HAP-1 (cell line): ENCODE measurements at regions not wholly inside any gene's neighbourhood (a gene's known extent, or its start where the extent isn't known, plus 50 kb on each side); places are given as distances from the start of the nearest gene placed in this dataset.
"Not testable (repeated sequence)": the region's sequence is repeated elsewhere in the genome, so short reads cannot be mapped to it uniquely, and the experiment has no call there.

ENCODE experiments used
- DNase-seq, 2 experiments: peaks; one replicate each; pipeline ENCODE4 v3.0.0-alpha.2; 2016 to 2020; ENCODE audit warnings: low spot score in 2 of 2
- H3K27me3 ChIP-seq: fragments of 250-450 bp; sonication (Bioruptor Pico); 2 replicates; pipeline ENCODE4 v1.5.1; 2020; ENCODE audit warnings: low read depth, mild to moderate bottlenecking, moderate library complexity
- H3K36me3 ChIP-seq: fragments of 250-450 bp; sonication (Bioruptor Pico); replicated peaks from 2 replicates; pipeline ENCODE4 v1.5.1; 2020; ENCODE audit warnings: mild to moderate bottlenecking
- H3K4me1 ChIP-seq: fragments of 250-450 bp; sonication (Bioruptor Pico); 2 replicates; pipeline ENCODE4 v1.5.1; 2020; ENCODE audit warnings: mild to moderate bottlenecking
- H3K4me3 ChIP-seq: fragments of 250-450 bp; sonication (Bioruptor Pico); 2 replicates; pipeline ENCODE4 v1.5.1; 2020; ENCODE audit warnings: mild to moderate bottlenecking, moderate library complexity
- H3K9me3 ChIP-seq: fragments of 250-450 bp; sonication (Bioruptor Pico); 2 replicates; pipeline ENCODE4 v1.5.1; 2020; ENCODE audit warnings: mild to moderate bottlenecking, moderate library complexity
- in situ Hi-C: fragments of 300-500 bp; cut with MboI; formaldehyde crosslinking; loops from 3 replicates; pipeline ENCODE4 v1.14.3; 2020; ENCODE audit warnings: low sequenced_read_pairs, inconsistent platforms, mixed read lengths

GRCh38 chr11:86177302-86177701 lies 67.3 kb upstream of the EED start:
- no peak overlapping the region for H3K4me3 ChIP-seq
- no peak for DNase-seq
- H3K4me1 ChIP-seq: peaks cover 3% of the 10 kb centered on the region; the same call in 1 of the 2 replicates
- H3K27me3 ChIP-seq: 0 out of 2 replicates have a peak, but pooled peaks cover under 1% of the 10 kb centered on the region
- H3K36me3 ChIP-seq: no peaks in the 10 kb centered on the region
- no peaks in the 10 kb centered on the region; the same call in 1 of the 2 replicates for H3K9me3 ChIP-seq
- in situ Hi-C loops: no loop called here

DNA sequence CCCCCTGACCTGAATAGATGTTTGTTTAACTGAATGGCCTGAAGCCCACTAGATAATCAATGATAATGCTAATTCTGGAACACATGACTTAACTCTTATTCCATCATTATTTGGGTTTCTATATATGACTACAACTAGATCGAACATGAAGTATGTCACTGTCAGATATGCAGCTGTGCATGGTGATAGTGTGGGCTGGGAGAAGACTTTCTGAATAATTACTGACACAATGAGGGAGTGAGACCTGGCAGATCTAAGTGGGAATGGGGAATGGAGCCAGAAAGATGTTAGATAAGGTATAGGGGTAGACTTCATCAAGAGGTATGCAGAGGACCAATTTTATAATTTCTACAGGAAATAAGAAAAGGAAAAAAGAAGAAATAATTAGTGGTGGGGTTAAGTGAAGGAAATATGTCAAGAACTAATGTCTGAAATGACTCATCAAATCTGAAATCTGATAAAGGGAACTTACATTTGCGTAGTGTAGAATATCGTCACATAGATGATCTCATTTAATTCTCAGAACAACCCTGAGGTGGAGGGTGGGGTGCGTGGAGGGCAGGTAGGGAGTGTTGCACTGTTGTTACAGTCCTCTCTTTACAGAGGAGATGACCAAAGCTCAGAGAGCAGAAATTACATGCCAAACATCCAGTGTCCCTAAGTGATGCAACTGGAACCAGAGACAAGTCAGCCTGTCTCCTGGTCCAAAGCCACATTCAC lies 68.2 kb upstream of the EED start:
- Histone ChIP-seq H3K4me3 (no peak overlapping the region), H3K27me3 (no peaks in the 10 kb centered on the region), H3K36me3 (no peaks in the 10 kb centered on the region), H3K9me3 (no peaks in the 10 kb centered on the region; the same call in 1 of the 2 replicates), H3K4me1 (peaks cover 3% of the 10 kb centered on the region; the same call in 1 of the 2 replicates)
- DNase-seq: no peak
- in situ Hi-C loops: no loop called here

GRCh38 chr11:86175626-86176025 lies 68.9 kb upstream of the EED start:
- in situ Hi-C loops: no loop called here
- Histone ChIP-seq H3K36me3 (no peaks in the 10 kb centered on the region), H3K4me3 (no peak overlapping the region), H3K9me3 (no peaks in the 10 kb centered on the region; the same call in 1 of the 2 replicates), H3K27me3 (no peaks in the 10 kb centered on the region), H3K4me1 (peaks cover 3% of the 10 kb centered on the region; the same call in 1 of the 2 replicates)
- no peak for DNase-seq

DNA sequence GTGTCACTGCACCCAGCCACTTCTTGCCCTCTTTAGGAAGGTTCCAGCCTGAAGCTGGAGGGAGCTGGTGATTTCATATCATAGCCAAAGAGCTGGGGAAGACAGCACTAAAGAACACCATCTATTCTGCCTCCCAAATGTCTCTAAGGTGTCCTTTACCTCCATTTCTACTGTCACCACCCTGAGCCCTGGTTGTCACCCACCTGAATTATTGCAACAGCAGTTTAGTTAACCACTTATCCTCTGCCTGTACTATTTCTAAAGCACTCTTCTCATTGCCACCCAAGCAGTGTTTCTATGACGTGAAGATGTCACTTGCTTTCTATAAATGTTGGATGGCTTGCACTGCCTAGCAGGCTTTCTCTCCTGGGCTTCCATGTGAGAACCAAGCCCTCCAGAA lies 69.4 kb upstream of the EED start:
- in situ Hi-C loops: no loop called here
- no peaks in the 10 kb centered on the region for H3K36me3 ChIP-seq
- DNase-seq: no peak
- H3K4me1 ChIP-seq: peaks cover 3% of the 10 kb centered on the region; the same call in 1 of the 2 replicates
- no peaks in the 10 kb centered on the region for H3K27me3 ChIP-seq
- H3K9me3 ChIP-seq: no peaks in the 10 kb centered on the region
- H3K4me3 ChIP-seq: no peak overlapping the region

DNA sequence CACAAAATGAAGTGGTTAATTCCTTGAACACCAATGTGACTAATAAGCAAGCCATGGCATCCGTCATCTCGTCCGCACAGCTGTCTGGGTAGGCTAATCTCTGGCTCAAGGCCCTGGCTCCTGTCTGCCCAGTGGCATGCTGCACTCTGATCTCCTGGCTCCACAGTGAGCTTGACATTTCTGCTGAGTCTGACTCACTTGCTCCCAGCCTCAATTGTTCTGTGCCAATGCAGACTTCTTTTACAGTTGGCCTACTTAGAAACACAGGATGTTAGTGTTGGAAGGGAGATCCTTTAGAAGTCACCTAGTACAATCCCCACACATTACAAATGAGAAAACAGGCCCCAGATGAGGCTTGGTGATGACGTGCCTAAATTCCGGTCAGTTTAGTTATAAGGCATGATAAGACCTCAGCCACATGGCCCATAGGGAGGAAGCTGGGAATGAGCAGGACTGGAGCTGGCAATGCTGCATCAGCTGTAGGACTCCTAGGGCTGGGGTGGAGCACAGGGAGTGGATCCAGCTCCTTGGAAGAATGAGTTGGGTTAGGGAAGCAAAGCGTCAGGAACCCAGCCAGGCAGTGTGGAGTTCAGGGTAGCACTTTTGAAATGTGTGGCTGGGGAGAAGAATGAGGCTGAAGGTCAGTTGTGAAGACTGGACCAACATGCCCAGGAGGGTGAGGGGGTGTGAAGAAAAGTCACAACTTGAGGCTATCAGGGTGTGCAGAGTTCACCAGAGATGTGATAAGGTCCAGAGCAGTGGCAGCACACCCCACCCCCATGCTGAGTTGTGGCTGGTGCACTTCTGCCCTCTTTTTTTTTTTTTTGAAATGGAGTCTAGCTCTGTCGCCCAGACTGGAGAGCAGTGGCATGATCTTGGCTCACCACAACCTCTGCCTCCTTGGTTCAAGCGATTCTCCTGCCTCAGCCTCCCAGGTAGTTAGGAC lies 70.2 kb upstream of the EED start:
- no peak for DNase-seq

GRCh38 chr11:86172894-86173293 lies 71.7 kb upstream of the EED start:
- Histone ChIP-seq H3K4me3 (no peak overlapping the region), H3K27me3 (no peaks in the 10 kb centered on the region), H3K9me3 (no peaks in the 10 kb centered on the region), H3K36me3 (no peaks in the 10 kb centered on the region), H3K4me1 (peaks cover 3% of the 10 kb centered on the region; the same call in 1 of the 2 replicates)
- in situ Hi-C loops: no loop called here
- DNase-seq: no peak

More for the DNA sequence above, 70.2 kb upstream of the EED start:
- Histone ChIP-seq H3K4me3 (no peak overlapping the region), H3K27me3 (no peaks in the 10 kb centered on the region), H3K4me1 (peaks cover 3% of the 10 kb centered on the region; the same call in 1 of the 2 replicates), H3K9me3 (no peaks in the 10 kb centered on the region), H3K36me3 (no peaks in the 10 kb centered on the region)
- in situ Hi-C loops: no loop called here

- in situ Hi-C loops: no loop called here
- Histone ChIP-seq H3K4me3 (no peak overlapping the region), H3K27me3 (no peaks in the 10 kb centered on the region), H3K9me3 (no peaks in the 10 kb centered on the region), H3K36me3 (no peaks in the 10 kb centered on the region), H3K4me1 (peaks cover 3% of the 10 kb centered on the region; the same call in 1 of the 2 replicates)
- no peak for DNase-seq
These were observed 72.9 kb upstream of the EED start for GRCh38 chr11:86171627-86172026.

GRCh38 chr11:86167499-86168164 lies 76.9 kb upstream of the EED start:
- in situ Hi-C loops: no loop called here
- H3K36me3 ChIP-seq: no peaks in the 10 kb centered on the region
- H3K4me1 ChIP-seq: peaks cover 1% of the 10 kb centered on the region; the same call in 1 of the 2 replicates
- no peaks in the 10 kb centered on the region for H3K27me3 ChIP-seq
- 0 out of 2 replicates have a peak, but pooled peaks cover 2% of the 10 kb centered on the region for H3K9me3 ChIP-seq
- DNase-seq: no peak
- H3K4me3 ChIP-seq: no peak overlapping the region

- H3K27me3 ChIP-seq, H3K36me3 ChIP-seq, H3K4me3 ChIP-seq, H3K4me1 ChIP-seq, in situ Hi-C loops, H3K9me3 ChIP-seq, DNase-seq: not testable (repeated sequence)
These were observed 78.3 kb upstream of the EED start for GRCh38 chr11:86166287-86166686.

- DNase-seq: no peak
- in situ Hi-C loops: no loop called here
- Histone ChIP-seq H3K27me3 (no peaks in the 10 kb centered on the region), H3K36me3 (no peaks in the 10 kb centered on the region), H3K4me3 (no peak overlapping the region), H3K9me3 (0 out of 2 replicates have a peak, but pooled peaks cover 2% of the 10 kb centered on the region), H3K4me1 (no peaks in the 10 kb centered on the region)
These were observed 80.4 kb upstream of the EED start for GRCh38 chr11:86164106-86164505.

DNA sequence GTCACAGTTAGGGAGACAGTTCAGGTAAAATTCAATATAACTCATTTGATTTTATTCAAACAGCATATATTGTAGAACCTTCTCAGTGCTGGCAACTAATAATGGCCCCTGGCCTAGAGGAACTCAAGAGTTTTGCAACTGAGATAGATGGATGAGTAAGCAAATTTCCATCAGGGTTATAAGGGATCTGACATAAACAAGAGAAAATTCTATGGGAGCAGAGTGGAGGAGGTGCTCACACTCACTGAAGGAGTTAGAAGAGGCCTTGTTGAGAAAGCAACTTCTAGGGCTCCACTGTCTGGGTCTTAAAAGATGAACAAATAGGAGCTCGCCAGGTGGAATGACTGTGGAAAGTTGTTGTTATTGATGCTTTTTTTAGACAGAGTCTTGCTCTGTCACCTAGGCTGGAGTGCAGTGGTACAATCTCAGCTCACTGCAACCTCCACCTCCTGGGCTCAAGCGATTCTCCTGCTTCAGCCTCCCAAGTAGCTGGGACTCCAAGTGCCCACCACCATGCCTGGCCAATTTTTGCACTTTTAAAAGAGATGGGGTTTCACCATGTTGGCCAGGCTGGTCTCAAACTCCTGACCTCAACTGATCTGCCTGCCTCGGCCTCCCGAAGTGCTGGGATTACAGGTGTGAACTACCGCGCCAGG lies 81.2 kb upstream of the EED start:
- H3K9me3 ChIP-seq, in situ Hi-C loops, H3K4me3 ChIP-seq, H3K27me3 ChIP-seq, H3K4me1 ChIP-seq, H3K36me3 ChIP-seq, DNase-seq: not testable (repeated sequence)

DNA sequence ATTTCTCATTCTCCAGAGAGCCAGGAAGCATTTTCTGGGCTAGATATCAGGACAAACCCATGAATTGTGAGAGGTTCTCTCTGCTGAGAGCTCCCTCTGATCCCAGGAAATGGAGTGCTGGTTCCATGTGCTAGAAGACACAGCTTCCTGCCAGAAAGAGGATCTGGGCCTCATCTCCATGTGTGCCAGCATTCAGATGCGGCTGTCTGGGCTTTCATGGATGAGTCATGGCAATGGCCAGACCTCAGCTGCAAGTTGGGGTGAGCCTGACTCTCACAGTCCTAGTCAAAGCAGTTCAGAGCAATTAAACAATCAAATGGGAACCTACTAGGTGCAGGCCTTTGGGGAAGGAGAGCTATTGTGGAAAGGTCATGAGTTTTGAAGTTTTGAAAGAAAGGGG lies 82.3 kb upstream of the EED start:
- 0 out of 2 replicates have a peak, but pooled peaks cover 2% of the 10 kb centered on the region for H3K9me3 ChIP-seq
- no peak for DNase-seq
- H3K36me3 ChIP-seq: no peaks in the 10 kb centered on the region
- H3K4me3 ChIP-seq: no peak overlapping the region
- H3K27me3 ChIP-seq: no peaks in the 10 kb centered on the region
- H3K4me1 ChIP-seq: no peaks in the 10 kb centered on the region
- in situ Hi-C loops: no loop called here

GRCh38 chr11:86161837-86162236 lies 82.7 kb upstream of the EED start:
- in situ Hi-C loops: no loop called here
- H3K4me1 ChIP-seq: no peaks in the 10 kb centered on the region

More at GRCh38 chr11:86161837-86162236, 82.7 kb upstream of the EED start:
- Histone ChIP-seq H3K27me3 (no peaks in the 10 kb centered on the region), H3K4me3 (no peak overlapping the region), H3K36me3 (no peaks in the 10 kb centered on the region), H3K9me3 (0 out of 2 replicates have a peak, but pooled peaks cover 2% of the 10 kb centered on the region)
- no peak for DNase-seq
